ENCODE measurements at regions not wholly inside any gene's neighbourhood (a gene's known extent, or its start where the extent isn't known, plus 50 kb on each side); places are given as distances from the start of the nearest gene placed in this dataset.

- CTCF ChIA-PET, result no interaction called here
- Histone ChIP-seq H3K9me1 (replicated peaks; ENCODE audit: control insufficient read depth, extremely low read depth, insufficient read depth, low read length) (no peaks in the 10 kb centered on the region), H3K36me3 (ENCODE audit: control insufficient read depth in 2 of 2, extremely low read depth in 1 of 2, insufficient read depth in 2 of 2, low read length in 2 of 2) (no peaks in the 10 kb centered on the region), H3K4me3 (replicated peaks in 1 of 3; ENCODE audit: insufficient read depth in 1 of 3, low read depth in 1 of 3, low read length in 3 of 3) (no peak overlapping the region), H3K4me2 (ENCODE audit: insufficient read depth, low read length) (no peak overlapping the region), H3K79me2 (ENCODE audit: control insufficient read depth, insufficient read depth, low read length) (no peaks in the 10 kb centered on the region), H3K4me1 (ENCODE audit: control insufficient read depth, extremely low read depth, insufficient read depth, low read length) (no peaks in the 10 kb centered on the region), H3K27ac (ENCODE audit: insufficient read depth, low read depth, low read length) (no peak overlapping the region), H3K9me3 (replicated peaks; ENCODE audit: control insufficient read depth, insufficient read depth, low read length) (no peaks in the 10 kb centered on the region), H4K20me1 (replicated peaks; ENCODE audit: control insufficient read depth, extremely low read depth, insufficient read depth, low read length) (no peaks in the 10 kb centered on the region), H3K9ac (replicated peaks; ENCODE audit: extremely low read depth, insufficient read depth, low read length) (no peak overlapping the region), H3K27me3 (ENCODE audit: control insufficient read depth in 2 of 2, insufficient read depth in 2 of 2, low read length in 2 of 2) (no peaks in the 10 kb centered on the region), H2AFZ (ENCODE audit: low read depth, low read length) (no peak overlapping the region)
- POLR2A ChIA-PET, result no interaction called here
- TF ChIP-seq GATA2 (IDR thresholded peaks at IDR 0.05; ENCODE audit: insufficient read depth, insufficient read length, low read depth, low read length) (no peak), MYC (IDR thresholded peaks at IDR 0.05; ENCODE audit: low read depth, low read length) (no peak), JUN (IDR thresholded peaks at IDR 0.05; ENCODE audit: borderline replicate concordance, insufficient read depth, insufficient read length, low read depth) (no peak), POLR2A (IDR thresholded peaks at IDR 0.05; ENCODE audit: low read depth, low read length) (no peak), MAX (IDR thresholded peaks at IDR 0.05; ENCODE audit: insufficient read depth, insufficient read length) (no peak), CTCF (IDR thresholded peaks at IDR 0.05; ENCODE audit: extremely low read depth in 1 of 2, insufficient read depth in 1 of 2, low read depth in 1 of 2, low read length in 2 of 2) (no peak), EZH2 (IDR thresholded peaks at IDR 0.05; ENCODE audit: borderline replicate concordance, low read depth, low read length, severe bottlenecking) (no peak), FOS (IDR thresholded peaks at IDR 0.05; ENCODE audit: borderline replicate concordance, insufficient read depth, low read length) (no peak), POLR2AphosphoS5 (IDR thresholded peaks at IDR 0.05; ENCODE audit: insufficient read depth, low read depth, low read length) (no peak)
- no TSS peak for BruUV-seq (replicated peaks)
- no peak for FAIRE-seq
- dilution Hi-C loops (cut with MboI; ENCODE audit: extremely low pct_ligation_motif_present, low sequenced_read_pairs), result no loop called here
- intact Hi-C loops (cut with micrococcal nuclease), result no loop called here
- no peak for DNase-seq (ENCODE audit: low read depth, low spot score)
These were observed 245.8 kb downstream of the LIG4 start for GRCh38 chr13:107969546-107969945.
